ENCODE measurements at regions not wholly inside any gene's neighbourhood (a gene's known extent, or its start where the extent isn't known, plus 50 kb on each side); places are given as distances from the start of the nearest gene placed in this dataset.

GRCh38 chr7:47032536-47032908, 549.4 kb downstream of the TNS3 start:
- FAIRE-seq, result no peak
- ChIA-PET POLR2A (no interaction called here), RAD21 (ENCODE audit: unreplicated experiment) (interaction anchor here (0.6 to 0.9 kb wide), 2 partner anchors 56 to 77 kb away, joined by 3 read pairs; no protein-coding TSS in a partner anchor), SMC1A (ENCODE audit: uncharacterized antibody, unreplicated experiment) (interaction anchor here (1.0 kb wide), 1 partner anchor 38 kb away, joined by 3 read pairs; no protein-coding TSS in a partner anchor), CTCF (interaction anchor here (0.7 to 1.2 kb wide), 2 partner anchors 15 to 42 kb away, joined by 3 read pairs; no protein-coding TSS in a partner anchor)
- intact Hi-C loops (cut with micrococcal nuclease; ENCODE audit: unreplicated experiment) (no loop called here), in situ Hi-C loops (cut with MboI) (no loop called here)
- 35% methylated on average over 4 of the region's 4 CpGs for WGBS (ENCODE audit: insufficient coverage, insufficient replicate concordance, low lambda C conversion rate, missing lambda C conversion rate)
- Histone ChIP-seq H3K9me3 (replicated peaks; ENCODE audit: control insufficient read depth, insufficient read depth, low read length) (no peaks in the 10 kb centered on the region), H3K36me3 (ENCODE audit: control insufficient read depth in 2 of 2, insufficient read depth in 2 of 2, low read length in 1 of 2) (no peaks in the 10 kb centered on the region), H3K79me2 (ENCODE audit: control insufficient read depth, insufficient read depth, low read length) (no peaks in the 10 kb centered on the region), H4K20me1 (ENCODE audit: control insufficient read depth, insufficient read depth) (no peaks in the 10 kb centered on the region), H3K27ac (ENCODE audit: control insufficient read depth, insufficient read depth) (no peak overlapping the region), H3K9ac (ENCODE audit: control insufficient read depth, insufficient read depth, low read length) (no peak overlapping the region), H3K4me1 (ENCODE audit: control insufficient read depth, insufficient read depth, low read length) (no peaks in the 10 kb centered on the region), H2AFZ (ENCODE audit: control insufficient read depth, low read depth, low read length) (no peak overlapping the region), H3K27me3 (replicated peaks in 1 of 2; ENCODE audit: control insufficient read depth in 2 of 2, insufficient read depth in 2 of 2, low read length in 1 of 2) (no peaks in the 10 kb centered on the region; a peak in 1 of 4 replicates), H3K4me3 (no peak overlapping the region), H3K4me2 (ENCODE audit: control insufficient read depth, insufficient read depth) (no peak overlapping the region)
- no TSS peak for BruUV-seq (replicated peaks)
- TF ChIP-seq FOXK2 (IDR thresholded peaks at IDR 0.05), result no peak
- TF ChIP-seq MTA2 (IDR thresholded peaks at IDR 0.05; ENCODE audit: low read depth), result no peak
- TF ChIP-seq, protein P1, sequence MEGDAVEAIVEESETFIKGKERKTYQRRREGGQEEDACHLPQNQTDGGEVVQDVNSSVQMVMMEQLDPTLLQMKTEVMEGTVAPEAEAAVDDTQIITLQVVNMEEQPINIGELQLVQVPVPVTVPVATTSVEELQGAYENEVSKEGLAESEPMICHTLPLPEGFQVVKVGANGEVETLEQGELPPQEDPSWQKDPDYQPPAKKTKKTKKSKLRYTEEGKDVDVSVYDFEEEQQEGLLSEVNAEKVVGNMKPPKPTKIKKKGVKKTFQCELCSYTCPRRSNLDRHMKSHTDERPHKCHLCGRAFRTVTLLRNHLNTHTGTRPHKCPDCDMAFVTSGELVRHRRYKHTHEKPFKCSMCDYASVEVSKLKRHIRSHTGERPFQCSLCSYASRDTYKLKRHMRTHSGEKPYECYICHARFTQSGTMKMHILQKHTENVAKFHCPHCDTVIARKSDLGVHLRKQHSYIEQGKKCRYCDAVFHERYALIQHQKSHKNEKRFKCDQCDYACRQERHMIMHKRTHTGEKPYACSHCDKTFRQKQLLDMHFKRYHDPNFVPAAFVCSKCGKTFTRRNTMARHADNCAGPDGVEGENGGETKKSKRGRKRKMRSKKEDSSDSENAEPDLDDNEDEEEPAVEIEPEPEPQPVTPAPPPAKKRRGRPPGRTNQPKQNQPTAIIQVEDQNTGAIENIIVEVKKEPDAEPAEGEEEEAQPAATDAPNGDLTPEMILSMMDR (IDR thresholded peaks at IDR 0.05 in 2 of 3, conservative IDR thresholded peaks at IDR 0.05 in 1 of 3; ENCODE audit: control insufficient read depth in 2 of 3, extremely low read depth in 1 of 3, insufficient read depth in 1 of 3, low read depth in 3 of 3, low read length in 3 of 3), result no peak
- no peak for TF ChIP-seq GABPA (IDR thresholded peaks at IDR 0.05; ENCODE audit: low read depth)
- no peak for TF ChIP-seq STAT1 (conservative IDR thresholded peaks at IDR 0.05)
- TF ChIP-seq, protein P2, sequence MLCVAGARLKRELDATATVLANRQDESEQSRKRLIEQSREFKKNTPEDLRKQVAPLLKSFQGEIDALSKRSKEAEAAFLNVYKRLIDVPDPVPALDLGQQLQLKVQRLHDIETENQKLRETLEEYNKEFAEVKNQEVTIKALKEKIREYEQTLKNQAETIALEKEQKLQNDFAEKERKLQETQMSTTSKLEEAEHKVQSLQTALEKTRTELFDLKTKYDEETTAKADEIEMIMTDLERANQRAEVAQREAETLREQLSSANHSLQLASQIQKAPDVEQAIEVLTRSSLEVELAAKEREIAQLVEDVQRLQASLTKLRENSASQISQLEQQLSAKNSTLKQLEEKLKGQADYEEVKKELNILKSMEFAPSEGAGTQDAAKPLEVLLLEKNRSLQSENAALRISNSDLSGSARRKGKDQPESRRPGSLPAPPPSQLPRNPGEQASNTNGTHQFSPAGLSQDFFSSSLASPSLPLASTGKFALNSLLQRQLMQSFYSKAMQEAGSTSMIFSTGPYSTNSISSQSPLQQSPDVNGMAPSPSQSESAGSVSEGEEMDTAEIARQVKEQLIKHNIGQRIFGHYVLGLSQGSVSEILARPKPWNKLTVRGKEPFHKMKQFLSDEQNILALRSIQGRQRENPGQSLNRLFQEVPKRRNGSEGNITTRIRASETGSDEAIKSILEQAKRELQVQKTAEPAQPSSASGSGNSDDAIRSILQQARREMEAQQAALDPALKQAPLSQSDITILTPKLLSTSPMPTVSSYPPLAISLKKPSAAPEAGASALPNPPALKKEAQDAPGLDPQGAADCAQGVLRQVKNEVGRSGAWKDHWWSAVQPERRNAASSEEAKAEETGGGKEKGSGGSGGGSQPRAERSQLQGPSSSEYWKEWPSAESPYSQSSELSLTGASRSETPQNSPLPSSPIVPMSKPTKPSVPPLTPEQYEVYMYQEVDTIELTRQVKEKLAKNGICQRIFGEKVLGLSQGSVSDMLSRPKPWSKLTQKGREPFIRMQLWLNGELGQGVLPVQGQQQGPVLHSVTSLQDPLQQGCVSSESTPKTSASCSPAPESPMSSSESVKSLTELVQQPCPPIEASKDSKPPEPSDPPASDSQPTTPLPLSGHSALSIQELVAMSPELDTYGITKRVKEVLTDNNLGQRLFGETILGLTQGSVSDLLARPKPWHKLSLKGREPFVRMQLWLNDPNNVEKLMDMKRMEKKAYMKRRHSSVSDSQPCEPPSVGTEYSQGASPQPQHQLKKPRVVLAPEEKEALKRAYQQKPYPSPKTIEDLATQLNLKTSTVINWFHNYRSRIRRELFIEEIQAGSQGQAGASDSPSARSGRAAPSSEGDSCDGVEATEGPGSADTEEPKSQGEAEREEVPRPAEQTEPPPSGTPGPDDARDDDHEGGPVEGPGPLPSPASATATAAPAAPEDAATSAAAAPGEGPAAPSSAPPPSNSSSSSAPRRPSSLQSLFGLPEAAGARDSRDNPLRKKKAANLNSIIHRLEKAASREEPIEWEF (IDR thresholded peaks at IDR 0.05; ENCODE audit: insufficient replicate concordance, low read depth, low read length), result no peak
- TF ChIP-seq DPF2 (IDR thresholded peaks at IDR 0.05), result no peak
- TF ChIP-seq LARP7 (IDR thresholded peaks at IDR 0.05), result no peak
- TF ChIP-seq ZNF217 (IDR thresholded peaks at IDR 0.05), result no peak
- no peak for TF ChIP-seq POLR2A (IDR thresholded peaks at IDR 0.05; ENCODE audit: low read depth, low read length)
- no peak for TF ChIP-seq WRNIP1 (IDR thresholded peaks at IDR 0.05; ENCODE audit: borderline replicate concordance, low read depth, low read length)
- TF ChIP-seq, protein P3, sequence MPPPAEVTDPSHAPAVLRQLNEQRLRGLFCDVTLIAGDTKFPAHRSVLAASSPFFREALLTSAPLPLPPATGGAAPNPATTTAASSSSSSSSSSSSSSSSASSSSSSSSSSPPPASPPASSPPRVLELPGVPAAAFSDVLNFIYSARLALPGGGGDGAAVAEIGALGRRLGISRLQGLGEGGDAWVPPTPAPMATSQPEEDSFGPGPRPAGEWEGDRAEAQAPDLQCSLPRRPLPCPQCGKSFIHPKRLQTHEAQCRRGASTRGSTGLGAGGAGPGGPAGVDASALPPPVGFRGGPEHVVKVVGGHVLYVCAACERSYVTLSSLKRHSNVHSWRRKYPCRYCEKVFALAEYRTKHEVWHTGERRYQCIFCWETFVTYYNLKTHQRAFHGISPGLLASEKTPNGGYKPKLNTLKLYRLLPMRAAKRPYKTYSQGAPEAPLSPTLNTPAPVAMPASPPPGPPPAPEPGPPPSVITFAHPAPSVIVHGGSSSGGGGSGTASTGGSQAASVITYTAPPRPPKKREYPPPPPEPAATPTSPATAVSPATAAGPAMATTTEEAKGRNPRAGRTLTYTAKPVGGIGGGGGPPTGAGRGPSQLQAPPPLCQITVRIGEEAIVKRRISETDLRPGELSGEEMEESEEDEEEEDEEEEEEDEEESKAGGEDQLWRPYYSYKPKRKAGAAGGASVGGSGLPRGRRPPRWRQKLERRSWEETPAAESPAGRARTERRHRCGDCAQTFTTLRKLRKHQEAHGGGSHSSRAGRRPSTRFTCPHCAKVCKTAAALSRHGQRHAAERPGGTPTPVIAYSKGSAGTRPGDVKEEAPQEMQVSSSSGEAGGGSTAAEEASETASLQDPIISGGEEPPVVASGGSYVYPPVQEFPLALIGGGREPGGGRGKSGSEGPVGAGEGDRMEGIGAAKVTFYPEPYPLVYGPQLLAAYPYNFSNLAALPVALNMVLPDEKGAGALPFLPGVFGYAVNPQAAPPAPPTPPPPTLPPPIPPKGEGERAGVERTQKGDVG (CRISPR knock-in tag; IDR thresholded peaks at IDR 0.05), result no peak
- TF ChIP-seq PAX8 (IDR thresholded peaks at IDR 0.05), result no peak
- no peak for TF ChIP-seq MYB (IDR thresholded peaks at IDR 0.05; ENCODE audit: borderline replicate concordance, low read depth, low read length)
- ATAC-seq, result no peak
- DNase-seq (ENCODE audit: low read depth, low spot score), result no peak
